Kidney (tissue), 13 donors: ENCODE measurements at regions not wholly inside any gene's neighbourhood (a gene's known extent, or its start where the extent isn't known, plus 50 kb on each side); places are given as distances from the start of the nearest gene placed in this dataset.

Experiments
- DNase-seq, 5 donors: peaks; one replicate each; pipeline ENCODE4 v3.0.0-alpha.2; 2013 to 2020
- FAIRE-seq: peaks from 2 replicates; lab custom pipeline; 2012; peaks lifted over from hg19 to GRCh38; lab: Jason Lieb, UNC
- H3K27ac ChIP-seq, 2 donors: one replicate each; pipeline ENCODE4 v1.7.0; 2013; ENCODE audit warnings: low read depth in 2 of 2, low read length in 2 of 2, inconsistent platforms in 1 of 2
- H3K27me3 ChIP-seq: one replicate; pipeline ENCODE4 v1.7.1; 2013; ENCODE audit warnings: low read length, inconsistent platforms; ENCODE audit not compliant: control insufficient read depth, insufficient read depth
- H3K36me3 ChIP-seq, 3 donors: one replicate each; pipeline versions ENCODE4 v1.7.0 to v1.7.1; 2013; ENCODE audit warnings: low read length in 3 of 3, control low read depth in 1 of 3, inconsistent platforms in 1 of 3; ENCODE audit not compliant: insufficient read depth in 3 of 3, control insufficient read depth in 2 of 3
- H3K4me1 ChIP-seq, 3 donors: one replicate each; pipeline versions ENCODE4 v1.7.0 to v1.7.1; 2013; ENCODE audit warnings: low read length in 3 of 3, inconsistent platforms in 1 of 3, low read depth in 1 of 3; ENCODE audit not compliant: control insufficient read depth in 2 of 3, insufficient read depth in 2 of 3
- H3K4me3 ChIP-seq, 3 donors: one replicate each; pipeline versions ENCODE4 v1.7.0 to v1.8.1; 2013; ENCODE audit warnings: low read length in 3 of 3, control low read depth in 1 of 3, inconsistent platforms in 1 of 3
- H3K9ac ChIP-seq, 3 donors: one replicate each; pipeline versions ENCODE4 v1.7.0 to v1.7.1; 2013; ENCODE audit warnings: low read length in 3 of 3, control low read depth in 1 of 3, inconsistent platforms in 1 of 3
- H3K9me3 ChIP-seq, 3 donors: one replicate each; pipeline versions ENCODE4 v1.7.0 to v1.7.1; 2013; ENCODE audit warnings: low read length in 3 of 3, control low read depth in 1 of 3, inconsistent platforms in 1 of 3; ENCODE audit not compliant: control insufficient read depth in 2 of 3, insufficient read depth in 1 of 3
- intact Hi-C: fragments of 100-400 bp; cut with DNase I; formaldehyde crosslinking; loops from one replicate; pipeline ENCODE4 v1.11.1; 2022
- TF ChIP-seq, protein P1 (sequence below): IDR thresholded peaks from 3 replicates; pipeline ENCODE4 v1.5.1; 2012; ENCODE audit warnings: mild to moderate bottlenecking, moderate library complexity, borderline replicate concordance; ENCODE audit not compliant: insufficient read depth; ENCODE audit errors: extremely low read depth
- donor health status: control.
- donor health status: control.
- donor health status: control.
- donor health status: control.
- donor health status: control.
- donor health status: DM: yes; HTN: yes; CAD: no.
- donor health status: Normal renal cell carcinoma (clear cell type).

- no peaks in the 10 kb centered on the region for H3K9me3 ChIP-seq
- FAIRE-seq (no peak), DNase-seq (no peak)
- H3K4me1 ChIP-seq, result no peaks in the 10 kb centered on the region
- intact Hi-C loops, result no loop called here
- H3K36me3 ChIP-seq, result no peaks in the 10 kb centered on the region
- no peak overlapping the region for H3K4me3 ChIP-seq
- TF ChIP-seq, protein P1, sequence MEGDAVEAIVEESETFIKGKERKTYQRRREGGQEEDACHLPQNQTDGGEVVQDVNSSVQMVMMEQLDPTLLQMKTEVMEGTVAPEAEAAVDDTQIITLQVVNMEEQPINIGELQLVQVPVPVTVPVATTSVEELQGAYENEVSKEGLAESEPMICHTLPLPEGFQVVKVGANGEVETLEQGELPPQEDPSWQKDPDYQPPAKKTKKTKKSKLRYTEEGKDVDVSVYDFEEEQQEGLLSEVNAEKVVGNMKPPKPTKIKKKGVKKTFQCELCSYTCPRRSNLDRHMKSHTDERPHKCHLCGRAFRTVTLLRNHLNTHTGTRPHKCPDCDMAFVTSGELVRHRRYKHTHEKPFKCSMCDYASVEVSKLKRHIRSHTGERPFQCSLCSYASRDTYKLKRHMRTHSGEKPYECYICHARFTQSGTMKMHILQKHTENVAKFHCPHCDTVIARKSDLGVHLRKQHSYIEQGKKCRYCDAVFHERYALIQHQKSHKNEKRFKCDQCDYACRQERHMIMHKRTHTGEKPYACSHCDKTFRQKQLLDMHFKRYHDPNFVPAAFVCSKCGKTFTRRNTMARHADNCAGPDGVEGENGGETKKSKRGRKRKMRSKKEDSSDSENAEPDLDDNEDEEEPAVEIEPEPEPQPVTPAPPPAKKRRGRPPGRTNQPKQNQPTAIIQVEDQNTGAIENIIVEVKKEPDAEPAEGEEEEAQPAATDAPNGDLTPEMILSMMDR, result no peak
- H3K9ac ChIP-seq, result no peak overlapping the region
- no peak overlapping the region for H3K27ac ChIP-seq
- H3K27me3 ChIP-seq, result no peaks in the 10 kb centered on the region
These were observed 487.1 kb downstream of the SLITRK6 start for GRCh38 chr13:85312071-85312470.

DNA sequence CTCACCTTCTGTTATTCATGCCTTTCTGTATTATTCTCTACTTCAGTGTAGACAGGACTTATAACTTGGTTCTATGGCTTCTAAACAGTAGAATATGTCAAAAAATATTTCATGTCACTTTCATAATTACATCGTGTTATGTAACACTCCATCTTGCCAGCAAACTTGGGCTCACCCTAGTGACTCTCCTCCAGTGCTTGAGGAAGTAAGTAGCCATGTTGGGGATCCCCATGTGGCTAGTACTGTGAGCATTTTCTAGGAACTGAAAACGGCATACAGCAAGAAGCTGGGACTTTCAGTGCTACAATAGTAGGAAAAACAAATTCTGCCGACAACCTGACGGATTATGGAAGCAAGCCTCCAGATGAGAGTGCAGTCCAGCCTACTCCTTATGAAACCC, 495.6 kb downstream of the SLITRK6 start:
- TF ChIP-seq, protein P1, result no peak
- intact Hi-C loops, result no loop called here
- no peaks in the 10 kb centered on the region for H3K27me3 ChIP-seq
- H3K27ac ChIP-seq, result no peak overlapping the region
- no peak overlapping the region for H3K4me3 ChIP-seq
- no peaks in the 10 kb centered on the region for H3K9me3 ChIP-seq
- no peak for DNase-seq
- no peaks in the 10 kb centered on the region for H3K4me1 ChIP-seq
- no peak for FAIRE-seq
- H3K9ac ChIP-seq, result no peak overlapping the region
- H3K36me3 ChIP-seq, result no peaks in the 10 kb centered on the region

DNA sequence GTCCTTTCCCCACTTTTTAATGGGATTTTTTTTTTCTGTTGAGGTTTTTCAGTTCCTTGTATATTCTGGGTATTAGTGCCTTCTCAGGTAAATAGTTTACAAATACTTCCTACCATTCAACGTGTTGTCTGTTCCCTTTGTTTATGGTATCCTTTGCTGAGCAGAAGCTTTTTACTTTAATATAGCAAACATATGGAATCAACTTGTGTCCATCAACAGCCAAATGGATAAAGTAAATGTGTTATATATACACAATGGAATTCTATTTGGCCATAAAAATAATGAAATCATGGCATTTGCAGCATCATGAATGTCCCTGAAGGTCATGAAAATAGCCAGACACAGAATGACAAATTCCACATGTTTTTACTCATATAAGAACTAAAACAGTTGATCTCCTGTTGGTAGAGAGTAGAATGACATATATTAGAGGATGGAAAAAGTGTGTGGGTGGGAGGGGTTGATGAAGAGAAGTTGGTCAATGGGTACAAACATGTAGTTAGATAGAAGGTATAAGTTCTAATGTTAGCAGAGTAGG, 500.8 kb downstream of the SLITRK6 start:
- TF ChIP-seq, protein P1, result no peak
- intact Hi-C loops, result no loop called here
- no peaks in the 10 kb centered on the region for H3K36me3 ChIP-seq
- DNase-seq (no peak), FAIRE-seq (no peak)
- no peaks in the 10 kb centered on the region for H3K4me1 ChIP-seq
- H3K27me3 ChIP-seq, result no peaks in the 10 kb centered on the region
- H3K27ac ChIP-seq, result no peak overlapping the region
- H3K9me3 ChIP-seq, result no peaks in the 10 kb centered on the region
- H3K4me3 ChIP-seq, result no peak overlapping the region
- no peak overlapping the region for H3K9ac ChIP-seq

- Histone ChIP-seq H3K27ac (no peak overlapping the region), H3K9me3 (no peaks in the 10 kb centered on the region), H3K9ac (no peak overlapping the region), H3K4me3 (no peak overlapping the region), H3K27me3 (no peaks in the 10 kb centered on the region), H3K36me3 (no peaks in the 10 kb centered on the region), H3K4me1 (no peaks in the 10 kb centered on the region)
- intact Hi-C loops, result no loop called here
- TF ChIP-seq, protein P1, result no peak
- no peak for DNase-seq
- FAIRE-seq, result no peak
These were observed 510.5 kb downstream of the SLITRK6 start for GRCh38 chr13:85288698-85289097.
